Adrenal gland (tissue), 9 donors: ENCODE measurements at regions not wholly inside any gene's neighbourhood (a gene's known extent, or its start where the extent isn't known, plus 50 kb on each side); places are given as distances from the start of the nearest gene placed in this dataset.
A peak's percentile ranks its signal among the peaks of the same experiment; 100 is the strongest.

Experiments used
- DNase-seq, 7 donors: peaks; one replicate each; pipeline ENCODE4 v3.0.0-alpha.2; 2019 to 2020
- H3K27ac ChIP-seq, 5 donors: fragments of 200-600 bp; sonication (generic) in 4 of 5; 1 replicate in 3 of 5; 2 replicates in 2 of 5; pipeline versions ENCODE4 v1.5.1 to v1.8.0; 2016 to 2020; ENCODE audit warnings: mild to moderate bottlenecking in 1 of 5
- H3K27me3 ChIP-seq: fragments of 200-600 bp; 2 replicates; pipeline ENCODE4 v1.8.0; 2021
- H3K36me3 ChIP-seq, 2 donors: fragments of 200-600 bp; replicated peaks in 1 of 2; 1 replicate in 1 of 2; 2 replicates in 1 of 2; pipeline versions ENCODE4 v1.5.1 to v1.8.0; 2018 to 2022
- H3K4me1 ChIP-seq, 2 donors: fragments of 200-600 bp; replicated peaks in 1 of 2; 1 replicate in 1 of 2; 2 replicates in 1 of 2; pipeline versions ENCODE4 v1.5.1 to v1.8.0; 2018 to 2021
- H3K4me3 ChIP-seq, 4 donors: fragments of 200-600 bp; sonication (generic) in 3 of 4; one replicate each; pipeline ENCODE4 v1.5.1; 2016 to 2018
- H3K9me3 ChIP-seq, 3 donors: fragments of 200-600 bp; sonication (generic) in 1 of 3; replicated peaks in 1 of 3; 1 replicate in 2 of 3; 2 replicates in 1 of 3; pipeline versions ENCODE4 v1.5.1 to v1.8.0; 2016 to 2021
- CTCF ChIP-seq, 6 experiments: fragments of 450-650 bp in 4 of 6; fragments of 200-600 bp in 2 of 6; sonication (generic) in 1 of 6; IDR thresholded peaks; 1 replicate in 5 of 6; 2 replicates in 1 of 6; pipeline versions ENCODE4 v1.5.1 to v1.8.0; 2016 to 2021; ENCODE audit warnings: antibody characterized with exemption in 6 of 6, mild to moderate bottlenecking in 2 of 6, moderate library complexity in 1 of 6
- POLR2A ChIP-seq, 2 donors: fragments of 450-650 bp; IDR thresholded peaks; one replicate each; pipeline ENCODE4 v1.6.1; 2017; ENCODE audit warnings: antibody characterized with exemption in 2 of 2, mild to moderate bottlenecking in 2 of 2, moderate library complexity in 1 of 2
- WGBS, 4 donors: extraction: QIAGEN DNeasy Blood & Tissue Kit in 2 of 4; methylation state at CpG; one replicate each; pipeline versions ENCODE4 v1.1.5 to v1.1.7; 2013 to 2017; 5-methylcytosine and 5-hydroxymethylcytosine counted together
- intact Hi-C, 2 donors: fragments of 100-400 bp; cut with DNase I; formaldehyde crosslinking; loops; one replicate each; pipeline versions ENCODE4 v1.14.1 to v1.15.0; 2022 to 2023
- donor health status: healthy with polysubstance abuse.
- donor health status: Bipolar disorder and iron deficiency.
- donor health status: DM: yes; HTN: yes; CAD: no.
- donor health status: DM: no; HTN: no; CAD: no.
- donor health status: DM: no; HTN: no; CAD: no.

- TF ChIP-seq CTCF (IDR thresholded peaks at IDR 0.05) (no peak), POLR2A (IDR thresholded peaks at IDR 0.05) (no peak)
- Histone ChIP-seq H3K9me3 (no peaks in the 10 kb centered on the region), H3K4me1 (peaks cover 0 to 15% of the 10 kb centered on the region in 2 donors), H3K36me3 (no peaks in the 10 kb centered on the region), H3K27ac (peak overlapping the region in 1 of 5 donors; percentile 9), H3K4me3 (no peak overlapping the region), H3K27me3 (no peaks in the 10 kb centered on the region)
- intact Hi-C loops: no loop called here
- DNase-seq: no peak
- 31 to 57% (median 51%) methylated on average over 3 of the region's 3 CpGs for WGBS, 4 donors
Observed at GRCh38 chr11:88013508-88014065, 161.7 kb downstream of the RAB38 start.

GRCh38 chr11:88012456-88012855, 162.8 kb downstream of the RAB38 start:
- Histone ChIP-seq H3K27me3 (no peaks in the 10 kb centered on the region), H3K36me3 (no peaks in the 10 kb centered on the region), H3K27ac (no peak overlapping the region), H3K9me3 (no peaks in the 10 kb centered on the region), H3K4me1 (peaks cover 0 to 15% of the 10 kb centered on the region in 2 donors), H3K4me3 (no peak overlapping the region)
- WGBS, 4 donors: 82 to 95% (median 86%) methylated on average over 1 of the region's 1 CpG
- no peak for DNase-seq
- no peak for TF ChIP-seq CTCF (IDR thresholded peaks at IDR 0.05)
- TF ChIP-seq POLR2A (IDR thresholded peaks at IDR 0.05): no peak
- intact Hi-C loops: no loop called here

- Histone ChIP-seq H3K4me1 (no peaks in the 10 kb centered on the region), H3K36me3 (no peaks in the 10 kb centered on the region), H3K9me3 (no peaks in the 10 kb centered on the region), H3K27ac (no peak overlapping the region), H3K4me3 (no peak overlapping the region), H3K27me3 (no peaks in the 10 kb centered on the region)
- intact Hi-C loops: no loop called here
- no peak for DNase-seq
- WGBS, 4 donors: 94 to 96% (median 95%) methylated on average over 2 of the region's 2 CpGs
- TF ChIP-seq CTCF (IDR thresholded peaks at IDR 0.05) (no peak), POLR2A (IDR thresholded peaks at IDR 0.05) (no peak)
Observed at GRCh38 chr11:87976009-87976408, 199.2 kb downstream of the RAB38 start.

GRCh38 chr11:87974797-87975196, 200.4 kb downstream of the RAB38 start:
- H3K4me3 ChIP-seq: no peak overlapping the region
- TF ChIP-seq POLR2A (IDR thresholded peaks at IDR 0.05) (no peak), CTCF (IDR thresholded peaks at IDR 0.05) (no peak)
- no peaks in the 10 kb centered on the region for H3K9me3 ChIP-seq
- DNase-seq: no peak
- no peak overlapping the region for H3K27ac ChIP-seq
- intact Hi-C loops: no loop called here
- no peaks in the 10 kb centered on the region for H3K4me1 ChIP-seq
- no peaks in the 10 kb centered on the region for H3K36me3 ChIP-seq
- H3K27me3 ChIP-seq: no peaks in the 10 kb centered on the region
- WGBS, 4 donors: 80 to 89% (median 86%) methylated on average over 3 of the region's 3 CpGs
